ENCODE measurements at regions not wholly inside any gene's neighbourhood (a gene's known extent, or its start where the extent isn't known, plus 50 kb on each side); places are given as distances from the start of the nearest gene placed in this dataset.
"Not testable (repeated sequence)": the region's sequence is repeated elsewhere in the genome, so short reads cannot be mapped to it uniquely, and the experiment has no call there.

- no peak for DNase-seq
Observed at GRCh38 chr1:102821707-102822106, 286.6 kb downstream of the COL11A1 start.

- DNase-seq = no peak
Observed at GRCh38 chr1:102800406-102800805, 307.9 kb downstream of the COL11A1 start.

- DNase-seq = no peak
Observed at GRCh38 chr1:102799496-102799895, 308.8 kb downstream of the COL11A1 start.

GRCh38 chr1:102798718-102799117, 309.6 kb downstream of the COL11A1 start:
- DNase-seq = no peak

- DNase-seq = no peak
Observed at GRCh38 chr1:102796429-102796828, 311.9 kb downstream of the COL11A1 start.

GRCh38 chr1:102790997-102791396, 317.3 kb downstream of the COL11A1 start:
- DNase-seq = no peak

- DNase-seq = not testable (repeated sequence)
Observed at GRCh38 chr1:102789951-102790350, 318.4 kb downstream of the COL11A1 start.

- no peak for DNase-seq
Observed at GRCh38 chr1:102783487-102783886, 324.8 kb downstream of the COL11A1 start.

GRCh38 chr1:102782144-102782543, 326.2 kb downstream of the COL11A1 start:
- DNase-seq = no peak

- no peak for DNase-seq
Observed at GRCh38 chr1:102776071-102776470, 332.3 kb downstream of the COL11A1 start.

- DNase-seq = no peak
Observed at GRCh38 chr1:102772831-102773230, 335.5 kb downstream of the COL11A1 start.

GRCh38 chr1:102758418-102758817, 349.9 kb downstream of the COL11A1 start:
- no peak for DNase-seq

- no peak for DNase-seq
Observed at GRCh38 chr1:102757363-102757762, 351.0 kb downstream of the COL11A1 start.

GRCh38 chr1:102751111-102751510, 357.2 kb downstream of the COL11A1 start:
- DNase-seq = no peak

GRCh38 chr1:102742426-102742825, 365.9 kb downstream of the COL11A1 start:
- no peak for DNase-seq

- no peak for DNase-seq
Observed at GRCh38 chr1:102733491-102734236, 374.7 kb downstream of the COL11A1 start.

- no peak for DNase-seq
Observed at GRCh38 chr1:102732927-102733326, 375.4 kb downstream of the COL11A1 start.

- no peak for DNase-seq
Observed at GRCh38 chr1:102726417-102726816, 381.9 kb downstream of the COL11A1 start.

- no peak for DNase-seq
Observed at GRCh38 chr1:102724741-102725140, 383.6 kb downstream of the COL11A1 start.

GRCh38 chr1:102715150-102715549, 393.2 kb downstream of the COL11A1 start:
- no peak for DNase-seq

- DNase-seq = no peak
Observed at GRCh38 chr1:102699524-102699923, 408.8 kb downstream of the COL11A1 start.

- DNase-seq = no peak
Observed at GRCh38 chr1:102693345-102693744, 415.0 kb downstream of the COL11A1 start.

- no peak for DNase-seq
Observed at GRCh38 chr1:102691592-102692090, 416.7 kb downstream of the COL11A1 start.

GRCh38 chr1:102687383-102687782, 420.9 kb downstream of the COL11A1 start:
- no peak for DNase-seq

GRCh38 chr1:102661481-102661880, 446.8 kb downstream of the COL11A1 start:
- no peak for DNase-seq
